Caco-2 (cell line): ENCODE measurements at regions not wholly inside any gene's neighbourhood (a gene's known extent, or its start where the extent isn't known, plus 50 kb on each side); places are given as distances from the start of the nearest gene placed in this dataset.
A peak's percentile ranks its signal among the peaks of the same experiment; 100 is the strongest.

Experiments used
- BruUV-seq: library from RNA; stranded (reverse); fragments of 400-500 nt; replicated peaks from 2 replicates; lab custom pipeline; 2021; lab: Mats Ljungman, UMichigan
- CTCF ChIA-PET: fragments of 300-600 bp; sonication (Branson Sonifier 250); formaldehyde crosslinking; loops from one replicate; lab custom pipeline; 2022; ENCODE audit warnings: antibody characterized with exemption; lab: Charles Lee
- POLR2A ChIA-PET: fragments of 300-600 bp; sonication (Branson Sonifier 250); formaldehyde crosslinking; loops from one replicate; lab custom pipeline; 2022; ENCODE audit warnings: antibody characterized with exemption; lab: Charles Lee
- DNase-seq, 2 experiments: peaks; one replicate each; pipeline versions ENCODE4 v3.0.0 to v3.0.0-alpha.2; 2020 to 2022
- H3K27me3 ChIP-seq: replicated peaks from 2 replicates; pipeline ENCODE4 v1.6.0; 2011; ENCODE audit warnings: low read length; ENCODE audit not compliant: control insufficient read depth, insufficient read depth
- H3K36me3 ChIP-seq: 2 replicates; pipeline ENCODE4 v1.5.1; 2011; ENCODE audit warnings: low read length; ENCODE audit not compliant: control insufficient read depth, insufficient read depth
- H3K4me1 ChIP-seq: fragments of 250-450 bp; sonication (Bioruptor Pico); 2 replicates; pipeline ENCODE4 v1.5.1; 2020; ENCODE audit warnings: mild to moderate bottlenecking
- H3K4me3 ChIP-seq: 2 replicates; pipeline ENCODE4 v1.5.1; 2011; ENCODE audit warnings: low read depth, mild to moderate bottlenecking, control low read depth, low read length
- H3K9me3 ChIP-seq: fragments of 250-450 bp; sonication (Bioruptor Pico); 2 replicates; pipeline ENCODE4 v1.5.1; 2020; ENCODE audit warnings: mild to moderate bottlenecking, moderate library complexity
- H3K27ac Mint-ChIP-seq: one replicate; pipeline ENCODE4 v1.8.0; 2022; ENCODE audit warnings: mixed read lengths; ENCODE audit not compliant: unreplicated experiment
- H3K27me3 Mint-ChIP-seq: one replicate; pipeline ENCODE4 v1.8.0; 2022; ENCODE audit warnings: mixed read lengths; ENCODE audit not compliant: insufficient read depth, unreplicated experiment
- H3K36me3 Mint-ChIP-seq: one replicate; pipeline ENCODE4 v1.8.0; 2022; ENCODE audit warnings: mild to moderate bottlenecking, mixed read lengths; ENCODE audit not compliant: insufficient read depth, unreplicated experiment
- H3K4me1 Mint-ChIP-seq: one replicate; pipeline ENCODE4 v1.8.0; 2022; ENCODE audit warnings: low read depth, mixed read lengths; ENCODE audit not compliant: unreplicated experiment
- H3K4me3 Mint-ChIP-seq: one replicate; pipeline ENCODE4 v1.8.0; 2022; ENCODE audit warnings: mild to moderate bottlenecking, moderate library complexity, mixed read lengths; ENCODE audit not compliant: unreplicated experiment
- H3K9me3 Mint-ChIP-seq: one replicate; pipeline ENCODE4 v1.8.0; 2022; ENCODE audit warnings: mixed read lengths; ENCODE audit not compliant: unreplicated experiment
- CTCF ChIP-seq, 2 experiments: fragments of 200-600 bp in 1 of 2; IDR thresholded peaks; 1 replicate in 1 of 2; 2 replicates in 1 of 2; pipeline versions ENCODE4 v1.5.1 to v1.8.0; 2011 to 2022; ENCODE audit warnings: antibody characterized with exemption in 1 of 2, control low read depth in 1 of 2, inconsistent platforms in 1 of 2, low read depth in 1 of 2, low read length in 1 of 2, mild to moderate bottlenecking in 1 of 2, moderate library complexity in 1 of 2; ENCODE audit not compliant: insufficient read depth in 1 of 2, severe bottlenecking in 1 of 2, unreplicated experiment in 1 of 2
- intact Hi-C: fragments of 100-400 bp; cut with micrococcal nuclease; formaldehyde crosslinking; loops from one replicate; pipeline ENCODE4 v1.10.0; 2022; ENCODE audit not compliant: unreplicated experiment

DNA sequence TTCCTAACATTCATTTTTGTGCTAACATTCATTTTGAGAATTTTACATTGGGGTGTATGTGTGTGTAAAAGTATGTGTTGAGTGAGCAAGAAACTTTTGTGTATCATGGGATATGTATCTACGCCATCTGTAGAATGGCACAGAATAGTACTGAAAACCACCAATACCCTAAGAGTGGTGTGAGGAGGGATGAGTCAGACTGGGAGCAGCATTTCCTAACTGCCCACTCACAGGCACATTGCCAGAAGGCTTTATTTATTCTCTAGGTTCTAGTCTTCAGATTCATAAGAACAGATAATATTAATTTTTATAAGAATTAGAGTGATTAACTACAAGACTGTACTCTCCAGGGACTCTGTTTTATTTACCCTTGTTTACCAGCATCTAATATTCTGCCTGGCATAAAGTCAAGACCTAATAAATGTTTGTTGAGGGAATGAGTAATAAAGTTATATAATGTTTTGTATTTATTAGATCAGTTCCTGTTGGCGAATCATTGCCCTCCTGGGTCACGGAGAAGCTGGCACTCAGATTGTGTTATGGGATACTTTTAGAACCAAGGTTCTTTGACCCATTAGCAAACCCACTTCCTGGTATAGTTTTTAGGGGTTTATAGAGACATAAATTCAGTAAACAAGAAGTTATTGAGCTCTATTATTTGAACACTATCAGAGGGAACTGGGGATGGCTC lies 159.1 kb upstream of the PPP2R2B start:
- Histone ChIP-seq H3K4me3 (no peak overlapping the region), H3K9me3 (no peaks in the 10 kb centered on the region), H3K27me3 (no peaks in the 10 kb centered on the region), H3K4me1 (peaks cover 10% of the 10 kb centered on the region), H3K36me3 (no peaks in the 10 kb centered on the region)
- no peak for DNase-seq
- ChIA-PET POLR2A (no interaction called here), CTCF (no interaction called here)
- intact Hi-C loops, result no loop called here
- peaks cover 28% of the 10 kb centered on the region for H3K9me3 Mint-ChIP-seq
- H3K4me3 Mint-ChIP-seq, result no peak overlapping the region
- H3K27ac Mint-ChIP-seq, result no peak overlapping the region
- H3K27me3 Mint-ChIP-seq, result no peaks in the 10 kb centered on the region
- H3K36me3 Mint-ChIP-seq, result peaks cover 5% of the 10 kb centered on the region
- no TSS peak for BruUV-seq
- H3K4me1 Mint-ChIP-seq, result peaks cover 14% of the 10 kb centered on the region
- no peak for TF ChIP-seq CTCF (IDR thresholded peaks at IDR 0.05; ENCODE audit: insufficient read depth in 1 of 2, low read depth in 1 of 2, low read length in 1 of 2, severe bottlenecking in 1 of 2, unreplicated experiment in 1 of 2)

DNA sequence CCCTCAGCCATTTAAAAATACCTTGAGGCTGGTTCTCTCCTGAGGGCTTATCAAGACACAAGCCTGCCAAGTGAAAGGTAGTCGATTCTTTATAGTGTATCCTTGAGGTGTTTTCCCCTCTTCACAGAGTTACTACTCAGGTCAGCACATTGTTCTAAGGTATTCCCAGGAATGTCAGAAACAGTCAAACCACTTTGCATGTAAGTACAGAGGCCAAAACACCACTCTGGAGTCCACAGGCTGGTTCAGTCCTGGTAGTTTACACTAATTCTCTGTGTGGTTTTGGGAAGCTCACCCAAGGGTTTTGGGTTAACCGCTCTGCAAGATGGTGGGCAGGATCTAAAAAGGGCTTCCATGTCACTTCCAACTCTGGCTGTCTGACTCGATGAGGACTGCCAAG lies 162.3 kb upstream of the PPP2R2B start:
- peak overlapping the region; percentile 66 for H3K27ac Mint-ChIP-seq
- Histone ChIP-seq H3K4me1 (peaks cover 22% of the 10 kb centered on the region), H3K27me3 (no peaks in the 10 kb centered on the region), H3K9me3 (no peaks in the 10 kb centered on the region), H3K4me3 (no peak overlapping the region), H3K36me3 (no peaks in the 10 kb centered on the region)
- H3K36me3 Mint-ChIP-seq, result peaks cover 14% of the 10 kb centered on the region
- H3K4me3 Mint-ChIP-seq, result no peak overlapping the region
- no TSS peak for BruUV-seq
- ChIA-PET CTCF (no interaction called here), POLR2A (no interaction called here)
- intact Hi-C loops, result loop anchor here (5.0 kb wide), 1 partner anchor 126 kb away; no protein-coding TSS in a partner anchor
- H3K9me3 Mint-ChIP-seq, result no peaks in the 10 kb centered on the region
- H3K4me1 Mint-ChIP-seq, result peaks cover 21% of the 10 kb centered on the region
- H3K27me3 Mint-ChIP-seq, result no peaks in the 10 kb centered on the region
- no peak for TF ChIP-seq CTCF (IDR thresholded peaks at IDR 0.05; ENCODE audit: insufficient read depth in 1 of 2, low read depth in 1 of 2, low read length in 1 of 2, severe bottlenecking in 1 of 2, unreplicated experiment in 1 of 2)
- DNase-seq, result no peak

- no peak for DNase-seq
- POLR2A ChIA-PET, result no interaction called here
- H3K4me1 Mint-ChIP-seq, result peaks cover 39% of the 10 kb centered on the region
- H3K9me3 Mint-ChIP-seq, result no peaks in the 10 kb centered on the region
- no peak overlapping the region for H3K27ac Mint-ChIP-seq
- Histone ChIP-seq H3K9me3 (no peaks in the 10 kb centered on the region), H3K27me3 (no peaks in the 10 kb centered on the region), H3K4me3 (no peak overlapping the region), H3K36me3 (no peaks in the 10 kb centered on the region), H3K4me1 (peaks cover 22% of the 10 kb centered on the region)
- no peaks in the 10 kb centered on the region for H3K27me3 Mint-ChIP-seq
- H3K4me3 Mint-ChIP-seq, result peak overlapping the region; percentile 76
- CTCF ChIA-PET, result no interaction called here
- TF ChIP-seq CTCF (IDR thresholded peaks at IDR 0.05; ENCODE audit: insufficient read depth in 1 of 2, low read depth in 1 of 2, low read length in 1 of 2, severe bottlenecking in 1 of 2, unreplicated experiment in 1 of 2), result no peak
- no TSS peak for BruUV-seq
- intact Hi-C loops, result loop anchor here (5.0 kb wide), 1 partner anchor 123 kb away; no protein-coding TSS in a partner anchor
- peaks cover 18% of the 10 kb centered on the region for H3K36me3 Mint-ChIP-seq
Measured at GRCh38 chr5:147044572-147045273, 166.2 kb upstream of the PPP2R2B start.
